PC-9 (cell line): ENCODE measurements at regions not wholly inside any gene's neighbourhood (a gene's known extent, or its start where the extent isn't known, plus 50 kb on each side); places are given as distances from the start of the nearest gene placed in this dataset.

Experiments used
- CTCF ChIP-seq: fragments of 200-600 bp; sonication (generic); conservative IDR thresholded peaks from 2 replicates; pipeline ENCODE4 v1.6.1; 2017; ENCODE audit warnings: mixed run types, antibody characterized with exemption, mild to moderate bottlenecking, moderate library complexity
- EZH2 ChIP-seq: fragments of 200-600 bp; sonication (generic); IDR thresholded peaks from 2 replicates; pipeline ENCODE4 v1.8.0; 2017; ENCODE audit warnings: antibody characterized with exemption, low read depth

GRCh38 chr7:19296617-19297016 is 151.4 kb upstream of the FERD3L start:
- no peak for TF ChIP-seq CTCF
- TF ChIP-seq EZH2: no peak
